CD8-positive, alpha-beta memory T cell (primary cell): ENCODE measurements at regions not wholly inside any gene's neighbourhood (a gene's known extent, or its start where the extent isn't known, plus 50 kb on each side); places are given as distances from the start of the nearest gene placed in this dataset.

Experiments used
- CTCF ChIA-PET: fragments of 350-600 bp; sonication (Branson Sonifier 250); formaldehyde crosslinking; loops from one replicate; lab custom pipeline; 2021; ENCODE audit warnings: antibody characterized with exemption; lab: Charles Lee
- POLR2A ChIA-PET: fragments of 350-600 bp; sonication (Branson Sonifier 250); formaldehyde crosslinking; loops from one replicate; lab custom pipeline; 2021; ENCODE audit warnings: antibody characterized with exemption; lab: Charles Lee
- DNase-seq, 5 donors: peaks; one replicate each; pipeline versions ENCODE4 v3.0.0 to v3.0.0-alpha.2; 2020 to 2022; ENCODE audit warnings: mixed read lengths in 1 of 5
- H3K27ac ChIP-seq: one replicate; pipeline ENCODE4 v1.7.0; 2013; ENCODE audit warnings: low read depth, mild to moderate bottlenecking, low read length, moderate library complexity
- H3K27me3 ChIP-seq: 2 replicates; pipeline ENCODE4 v1.7.0; 2013; ENCODE audit warnings: low read length, mild to moderate bottlenecking; ENCODE audit not compliant: insufficient read depth, poor library complexity, severe bottlenecking
- H3K36me3 ChIP-seq: 2 replicates; pipeline ENCODE4 v1.7.0; 2013; ENCODE audit warnings: mild to moderate bottlenecking, low read length, moderate library complexity; ENCODE audit not compliant: insufficient read depth
- H3K4me1 ChIP-seq: 2 replicates; pipeline ENCODE4 v1.7.0; 2013; ENCODE audit warnings: mild to moderate bottlenecking, low read length, moderate library complexity; ENCODE audit not compliant: insufficient read depth
- H3K4me3 ChIP-seq: 2 replicates; pipeline ENCODE4 v1.7.0; 2013; ENCODE audit warnings: mild to moderate bottlenecking, low read length
- H3K9me3 ChIP-seq: 2 replicates; pipeline ENCODE4 v1.7.0; 2013; ENCODE audit warnings: mild to moderate bottlenecking, low read length
- H3K27ac Mint-ChIP-seq, 8 donors: one replicate each; pipeline ENCODE4 v1.8.0; 2020 to 2021; ENCODE audit warnings: mixed read lengths in 8 of 8, mild to moderate bottlenecking in 6 of 8, inconsistent platforms in 3 of 8, moderate library complexity in 3 of 8
- H3K27me3 Mint-ChIP-seq, 2 donors: one replicate each; pipeline ENCODE4 v1.8.0; 2020 to 2021; ENCODE audit warnings: mixed read lengths in 2 of 2, mild to moderate bottlenecking in 1 of 2, moderate library complexity in 1 of 2
- H3K36me3 Mint-ChIP-seq, 3 donors: one replicate each; pipeline ENCODE4 v1.8.0; 2020 to 2021; ENCODE audit warnings: mixed read lengths in 3 of 3, inconsistent platforms in 1 of 3, mild to moderate bottlenecking in 1 of 3
- H3K4me1 Mint-ChIP-seq, 3 donors: one replicate each; pipeline ENCODE4 v1.8.0; 2020 to 2021; ENCODE audit warnings: mixed read lengths in 3 of 3, inconsistent platforms in 1 of 3, mild to moderate bottlenecking in 1 of 3
- H3K4me3 Mint-ChIP-seq, 7 donors: one replicate each; pipeline ENCODE4 v1.8.0; 2020 to 2021; ENCODE audit warnings: mixed read lengths in 7 of 7, mild to moderate bottlenecking in 6 of 7, moderate library complexity in 4 of 7, inconsistent platforms in 2 of 7
- H3K9me3 Mint-ChIP-seq, 5 donors: one replicate each; pipeline ENCODE4 v1.8.0; 2020 to 2022; ENCODE audit warnings: mixed read lengths in 5 of 5, mild to moderate bottlenecking in 3 of 5, moderate library complexity in 2 of 5, inconsistent platforms in 1 of 5

DNA sequence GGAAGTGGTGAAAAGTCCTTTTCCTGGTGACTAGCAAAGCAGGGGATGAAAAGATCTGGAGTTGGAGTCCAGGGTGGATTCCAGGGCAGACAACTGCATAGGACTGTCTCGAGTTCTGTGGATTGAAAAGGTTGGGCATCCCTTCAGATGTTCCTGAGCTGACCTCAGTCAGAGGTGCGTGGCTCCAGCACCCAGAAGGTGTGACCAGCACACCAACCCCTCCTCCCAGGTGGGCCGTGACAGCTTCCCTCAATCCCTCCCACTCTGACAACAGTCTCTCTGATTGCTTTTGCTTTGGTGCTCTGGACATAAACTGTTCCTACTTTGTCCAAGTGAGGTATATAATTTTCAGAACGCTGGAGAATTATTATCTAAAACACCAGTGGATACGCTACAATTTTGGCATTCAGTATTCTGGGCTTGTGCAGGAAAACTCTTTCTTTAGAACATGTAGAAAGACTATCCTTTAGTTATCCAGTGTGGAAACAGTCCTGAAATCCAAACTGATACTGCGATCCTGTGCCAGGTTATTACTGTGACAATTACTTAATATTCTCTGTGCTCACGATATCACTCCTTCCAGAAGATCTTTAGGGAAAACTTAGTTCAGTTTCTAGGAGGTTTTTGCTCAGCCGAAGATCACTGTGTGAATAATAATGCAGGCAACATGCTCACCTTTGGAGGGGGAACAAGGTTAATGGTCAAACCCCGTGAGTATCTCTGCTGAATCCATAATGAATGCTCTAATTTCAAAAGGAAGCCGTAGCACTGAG lies 87.9 kb downstream of the DAD1 start:
- H3K27ac ChIP-seq: peak overlapping the region; percentile 9
- ChIA-PET CTCF (interaction anchor here (0.8 to 2.9 kb wide), 4 partner anchors 9 to 69 kb away, joined by 3 to 10 read pairs (median 4); no protein-coding TSS in a partner anchor), POLR2A (interaction anchor here (0.7 to 3.1 kb wide), 10 partner anchors 9 to 431 kb away, joined by 3 to 12 read pairs (median 4); no protein-coding TSS in a partner anchor)
- peak overlapping the region; percentile 70 for H3K4me3 ChIP-seq
- H3K27me3 ChIP-seq: no peaks in the 10 kb centered on the region
- H3K36me3 Mint-ChIP-seq: peaks cover 0 to 88% (median 13%) of the 10 kb centered on the region in 3 donors
- DNase-seq: no peak
- H3K36me3 ChIP-seq: peaks cover 11% of the 10 kb centered on the region
- H3K4me3 Mint-ChIP-seq: peak overlapping the region; percentile 86 to 94 (median 90)
- H3K4me1 ChIP-seq: peaks cover 6% of the 10 kb centered on the region
- peak overlapping the region; percentile 74 to 99 (median 92) for H3K27ac Mint-ChIP-seq
- H3K9me3 ChIP-seq: no peaks in the 10 kb centered on the region
- H3K4me1 Mint-ChIP-seq: peaks cover 31 to 51% (median 51%) of the 10 kb centered on the region in 3 donors
- H3K9me3 Mint-ChIP-seq: no peaks in the 10 kb centered on the region
- H3K27me3 Mint-ChIP-seq: peaks cover 0 to 1% of the 10 kb centered on the region in 2 donors

DNA sequence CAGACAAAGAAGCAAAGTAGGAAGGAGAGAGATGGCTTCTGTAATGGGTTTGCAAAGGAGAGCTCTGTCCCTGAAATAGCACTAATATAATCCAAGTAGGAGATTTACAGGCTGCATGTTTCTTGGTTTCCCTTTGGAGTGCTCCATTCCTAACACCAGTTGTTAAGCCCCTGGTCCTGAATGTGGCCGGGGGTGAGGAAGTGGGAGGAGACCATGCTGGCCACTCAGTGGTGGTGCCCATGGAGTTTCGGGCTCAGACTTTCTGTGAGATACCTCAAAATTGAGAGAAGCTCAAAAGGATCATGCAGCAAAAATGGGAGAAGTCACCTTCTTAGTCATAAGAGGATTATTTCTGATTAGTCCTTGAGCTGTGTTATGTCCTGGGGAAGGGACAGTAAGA lies 88.5 kb downstream of the DAD1 start:
- Mint-ChIP-seq H3K9me3 (no peaks in the 10 kb centered on the region), H3K36me3 (peaks cover 0 to 87% (median 11%) of the 10 kb centered on the region in 3 donors), H3K27ac (peak overlapping the region; percentile 82 to 99 (median 92)), H3K27me3 (no peaks in the 10 kb centered on the region), H3K4me3 (peak overlapping the region; percentile 86 to 94 (median 90)), H3K4me1 (peaks cover 25 to 45% (median 44%) of the 10 kb centered on the region in 3 donors)
- Histone ChIP-seq H3K4me1 (peaks cover 2% of the 10 kb centered on the region), H3K27me3 (no peaks in the 10 kb centered on the region), H3K36me3 (peaks cover 11% of the 10 kb centered on the region), H3K9me3 (no peaks in the 10 kb centered on the region), H3K4me3 (peak overlapping the region; percentile 70), H3K27ac (no peak overlapping the region)
- CTCF ChIA-PET: interaction anchor here (1.0 to 2.9 kb wide), 4 partner anchors 10 to 70 kb away, joined by 3 to 10 read pairs (median 4); no protein-coding TSS in a partner anchor
- no peak for DNase-seq
- POLR2A ChIA-PET: interaction anchor here (0.7 to 3.1 kb wide), 9 partner anchors 12 to 395 kb away, joined by 3 to 12 read pairs (median 3); no protein-coding TSS in a partner anchor

DNA sequence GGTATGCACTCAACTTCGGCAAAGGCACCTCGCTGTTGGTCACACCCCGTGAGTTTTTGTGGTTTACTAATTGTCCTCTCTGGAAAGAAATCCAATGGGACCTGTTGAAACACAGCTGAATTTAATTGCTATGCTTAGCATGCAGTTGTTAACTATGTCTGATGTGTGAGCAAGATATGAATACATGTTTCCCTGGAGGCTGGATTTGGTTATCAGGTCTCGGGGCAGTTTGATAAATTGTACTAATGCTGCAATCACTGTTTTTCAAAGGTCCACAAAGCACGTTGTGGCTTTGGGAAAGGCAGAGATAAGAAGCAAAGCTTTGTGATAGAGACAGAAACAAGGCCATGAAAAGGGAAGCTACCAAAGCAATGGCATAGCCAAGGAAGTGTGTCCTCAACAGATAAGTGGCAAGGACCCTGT lies 91.3 kb downstream of the DAD1 start:
- Mint-ChIP-seq H3K4me3 (peak overlapping the region; percentile 82 to 94 (median 90)), H3K27me3 (peaks cover 0 to 1% of the 10 kb centered on the region in 2 donors), H3K4me1 (peaks cover 15 to 35% (median 30%) of the 10 kb centered on the region in 3 donors), H3K9me3 (no peaks in the 10 kb centered on the region), H3K27ac (peak overlapping the region; percentile 70 to 99 (median 91)), H3K36me3 (peaks cover 0 to 89% (median 7%) of the 10 kb centered on the region in 3 donors)
- ChIA-PET POLR2A (interaction anchor here (0.8 to 2.1 kb wide), 5 partner anchors 9 to 58 kb away, joined by 4 to 6 read pairs (median 5); no protein-coding TSS in a partner anchor), CTCF (interaction anchor here (1.1 to 1.2 kb wide), 2 partner anchors 24 to 58 kb away, joined by 3 to 4 read pairs; no protein-coding TSS in a partner anchor)
- peak overlapping the region; percentile 70 for H3K4me3 ChIP-seq
- no peaks in the 10 kb centered on the region for H3K9me3 ChIP-seq
- no peak for DNase-seq
- no peaks in the 10 kb centered on the region for H3K4me1 ChIP-seq
- no peaks in the 10 kb centered on the region for H3K27me3 ChIP-seq
- H3K36me3 ChIP-seq: peaks cover 11% of the 10 kb centered on the region
- H3K27ac ChIP-seq: no peak overlapping the region

DNA sequence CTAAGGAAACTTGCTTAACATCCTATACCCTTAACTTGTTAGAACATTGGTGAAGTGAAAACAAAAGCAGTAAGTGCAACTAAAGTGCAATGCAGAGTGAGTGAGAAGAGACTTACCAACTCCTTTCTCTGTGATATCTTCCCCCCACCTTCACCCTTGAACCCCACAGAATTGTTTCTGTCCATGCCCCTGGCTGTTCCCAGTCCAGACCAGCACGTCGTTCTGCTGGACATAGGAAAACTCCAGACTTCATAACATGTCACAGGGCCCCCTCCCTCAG lies 91.9 kb downstream of the DAD1 start:
- no peaks in the 10 kb centered on the region for H3K4me1 ChIP-seq
- POLR2A ChIA-PET: interaction anchor here (1.3 to 2.1 kb wide), 4 partner anchors 10 to 59 kb away, joined by 4 to 6 read pairs (median 6); no protein-coding TSS in a partner anchor
- peaks cover 0 to 1% of the 10 kb centered on the region in 2 donors for H3K27me3 Mint-ChIP-seq

DNA sequence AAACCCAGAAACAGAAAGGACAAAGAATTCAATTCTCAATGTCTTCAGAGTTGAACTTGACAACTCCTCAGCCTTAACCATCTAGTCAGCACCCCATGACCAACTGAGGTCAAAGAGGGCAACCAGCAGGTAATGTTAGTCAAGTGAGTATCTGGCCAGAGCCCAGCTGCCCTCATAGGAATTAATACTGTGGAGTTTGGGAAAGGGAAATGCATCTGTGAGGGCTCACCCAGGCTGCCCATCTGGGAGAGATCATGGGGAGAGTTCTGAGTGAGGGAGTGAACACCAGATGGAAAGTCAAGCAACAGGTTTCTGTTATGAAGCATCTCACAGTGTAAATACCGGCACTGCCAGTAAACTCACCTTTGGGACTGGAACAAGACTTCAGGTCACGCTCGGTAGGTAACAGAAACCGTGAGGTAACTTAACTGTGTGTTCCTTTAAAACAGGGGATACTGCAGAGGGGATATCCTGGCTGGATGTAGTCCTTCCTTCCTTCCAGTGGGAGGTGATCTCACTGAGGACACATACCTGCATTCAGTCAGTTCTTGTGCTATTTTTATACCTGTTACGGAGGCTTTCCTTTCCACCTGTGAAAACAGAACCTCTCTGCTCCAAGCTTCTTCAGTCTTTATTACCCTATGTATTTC lies 94.4 kb downstream of the DAD1 start:
- ChIA-PET POLR2A (no interaction called here), CTCF (no interaction called here)
- no peaks in the 10 kb centered on the region for H3K9me3 ChIP-seq
- Mint-ChIP-seq H3K4me1 (peaks cover 14 to 24% (median 19%) of the 10 kb centered on the region in 3 donors), H3K27me3 (peaks cover 0 to 1% of the 10 kb centered on the region in 2 donors), H3K36me3 (peaks cover 0 to 86% (median 6%) of the 10 kb centered on the region in 3 donors), H3K27ac (peak overlapping the region; percentile 61 to 99 (median 90)), H3K9me3 (no peaks in the 10 kb centered on the region), H3K4me3 (peak overlapping the region; percentile 82 to 94 (median 89))
- no peak overlapping the region for H3K27ac ChIP-seq
- H3K4me1 ChIP-seq: no peaks in the 10 kb centered on the region
- no peaks in the 10 kb centered on the region for H3K27me3 ChIP-seq
- peak overlapping the region; percentile 64 for H3K4me3 ChIP-seq
- H3K36me3 ChIP-seq: no peaks in the 10 kb centered on the region
- DNase-seq: no peak

More for the DNA sequence above, 91.9 kb downstream of the DAD1 start:
- H3K27ac Mint-ChIP-seq: peak overlapping the region; percentile 77 to 99 (median 91)
- Histone ChIP-seq H3K4me3 (peak overlapping the region; percentile 70), H3K9me3 (no peaks in the 10 kb centered on the region), H3K27me3 (no peaks in the 10 kb centered on the region), H3K27ac (no peak overlapping the region), H3K36me3 (peaks cover 5% of the 10 kb centered on the region)
- H3K9me3 Mint-ChIP-seq: no peaks in the 10 kb centered on the region
- H3K36me3 Mint-ChIP-seq: peaks cover 0 to 89% (median 6%) of the 10 kb centered on the region in 3 donors
- peak overlapping the region; percentile 82 to 94 (median 90) for H3K4me3 Mint-ChIP-seq
- no peak for DNase-seq
- H3K4me1 Mint-ChIP-seq: peaks cover 18 to 35% (median 29%) of the 10 kb centered on the region in 3 donors
- CTCF ChIA-PET: interaction anchor here (1.1 to 1.2 kb wide), 2 partner anchors 24 to 59 kb away, joined by 3 to 4 read pairs; no protein-coding TSS in a partner anchor

DNA sequence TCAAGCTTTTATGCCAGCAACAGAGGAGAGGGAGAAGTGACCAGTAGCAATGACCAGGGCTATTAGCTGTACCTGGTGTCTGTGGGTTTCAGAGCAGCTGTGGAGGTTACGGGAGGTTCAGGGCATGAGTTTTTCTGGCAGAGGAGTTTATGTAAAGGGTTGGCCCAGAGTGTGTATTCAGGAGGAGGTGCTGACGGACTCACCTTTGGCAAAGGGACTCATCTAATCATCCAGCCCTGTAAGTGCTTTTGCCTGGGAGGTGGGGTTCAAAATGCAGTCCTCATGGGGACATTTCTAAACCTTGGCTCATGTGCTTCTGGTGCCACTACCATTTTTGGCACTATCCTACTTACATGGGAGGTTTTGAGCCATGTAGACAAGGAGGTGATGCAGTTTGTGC lies 95.3 kb downstream of the DAD1 start:
- Histone ChIP-seq H3K27me3 (no peaks in the 10 kb centered on the region), H3K27ac (no peak overlapping the region), H3K4me3 (peak overlapping the region; percentile 64), H3K4me1 (no peaks in the 10 kb centered on the region), H3K36me3 (no peaks in the 10 kb centered on the region), H3K9me3 (no peaks in the 10 kb centered on the region)
- no peaks in the 10 kb centered on the region for H3K9me3 Mint-ChIP-seq
- CTCF ChIA-PET: interaction anchor here (1.6 kb wide), 1 partner anchor 76 kb away, joined by 4 read pairs; no protein-coding TSS in a partner anchor
- H3K4me3 Mint-ChIP-seq: peak overlapping the region; percentile 82 to 94 (median 89)
- H3K27me3 Mint-ChIP-seq: peaks cover 0 to 1% of the 10 kb centered on the region in 2 donors
- H3K36me3 Mint-ChIP-seq: peaks cover 0 to 85% (median 6%) of the 10 kb centered on the region in 3 donors
- POLR2A ChIA-PET: interaction anchor here (1.1 kb wide), 1 partner anchor 40 kb away, joined by 3 read pairs; no protein-coding TSS in a partner anchor
- no peak for DNase-seq
- peaks cover 8 to 19% (median 10%) of the 10 kb centered on the region in 3 donors for H3K4me1 Mint-ChIP-seq
- peak overlapping the region; percentile 74 to 99 (median 92) for H3K27ac Mint-ChIP-seq

GRCh38 chr14:22492622-22493542 lies 96.1 kb downstream of the DAD1 start:
- ChIA-PET POLR2A (interaction anchor here (1.1 kb wide), 1 partner anchor 40 kb away, joined by 3 read pairs; no protein-coding TSS in a partner anchor), CTCF (interaction anchor here (1.6 kb wide), 1 partner anchor 77 kb away, joined by 4 read pairs; no protein-coding TSS in a partner anchor)
- H3K27ac ChIP-seq: peak overlapping the region; percentile 38
- no peaks in the 10 kb centered on the region for H3K36me3 ChIP-seq
- DNase-seq: no peak
- no peaks in the 10 kb centered on the region for H3K9me3 ChIP-seq
- no peaks in the 10 kb centered on the region for H3K4me1 ChIP-seq
- no peaks in the 10 kb centered on the region for H3K27me3 ChIP-seq
- peak overlapping the region; percentile 64 for H3K4me3 ChIP-seq
- Mint-ChIP-seq H3K27ac (peak overlapping the region; percentile 74 to 99 (median 90)), H3K27me3 (peaks cover 0 to 1% of the 10 kb centered on the region in 2 donors), H3K36me3 (peaks cover 0 to 82% (median 6%) of the 10 kb centered on the region in 3 donors), H3K4me1 (peaks cover 9 to 18% (median 10%) of the 10 kb centered on the region in 3 donors), H3K4me3 (peak overlapping the region; percentile 82 to 94 (median 89)), H3K9me3 (no peaks in the 10 kb centered on the region)
